IMR-90 (cell line): ENCODE measurements at regions not wholly inside any gene's neighbourhood (a gene's known extent, or its start where the extent isn't known, plus 50 kb on each side); places are given as distances from the start of the nearest gene placed in this dataset.

ENCODE experiments used
- ATAC-seq: fragments of 200-7000 bp; cut with Tn5 transposase; 2 replicates; pipeline ENCODE4 v1.9.1; 2020; ENCODE audit warnings: low read depth, mild to moderate bottlenecking, moderate library complexity
- BruUV-seq: library from RNA; stranded (reverse); fragments of 400-500 nt; replicated peaks from 2 replicates; lab custom pipeline; 2021; lab: Mats Ljungman, UMichigan
- CTCF ChIA-PET: fragments of 300-600 bp; formaldehyde crosslinking; extraction: SDS; loops from one replicate; lab custom pipeline; 2021; ENCODE audit warnings: antibody characterized with exemption; lab: Yijun Ruan, JAX
- POLR2A ChIA-PET: fragments of 300-600 bp; sonication (Branson Sonifier 250); formaldehyde crosslinking; loops from one replicate; lab custom pipeline; 2022; ENCODE audit warnings: antibody characterized with exemption; ENCODE audit not compliant: unreplicated experiment; lab: Charles Lee
- DNase-seq: peaks from one replicate; pipeline ENCODE4 v3.0.0; 2013
- H2AFZ ChIP-seq: replicated peaks from 2 replicates; pipeline ENCODE3; 2013; ENCODE audit warnings: low read length, mild to moderate bottlenecking; ENCODE audit not compliant: poor library complexity
- H2AK5ac ChIP-seq: 2 replicates; pipeline ENCODE4 v1.6.1; 2013; ENCODE audit warnings: low read depth, low read length, inconsistent platforms
- H2AK9ac ChIP-seq: replicated peaks from 2 replicates; pipeline ENCODE3; 2013; ENCODE audit warnings: mild to moderate bottlenecking, low read depth, low read length, moderate library complexity; ENCODE audit not compliant: poor library complexity
- H2BK120ac ChIP-seq: 2 replicates; pipeline ENCODE4 v1.6.1; 2013; ENCODE audit warnings: low read depth, low read length, inconsistent platforms
- H2BK15ac ChIP-seq: 3 replicates; pipeline ENCODE4 v1.6.1; 2013; ENCODE audit warnings: low read depth, low read length, inconsistent platforms
- H2BK20ac ChIP-seq: 2 replicates; pipeline ENCODE4 v1.6.1; 2013; ENCODE audit warnings: low read depth, mild to moderate bottlenecking, inconsistent platforms, low read length, moderate library complexity
- H2BK5ac ChIP-seq: 2 replicates; pipeline ENCODE4 v1.6.1; 2013; ENCODE audit warnings: mild to moderate bottlenecking, low read depth, low read length, inconsistent platforms; ENCODE audit not compliant: poor library complexity, severe bottlenecking
- H3K14ac ChIP-seq: replicated peaks from 2 replicates; pipeline ENCODE4 v1.6.1; 2013; ENCODE audit warnings: low read depth, low read length, inconsistent platforms
- H3K18ac ChIP-seq: 2 replicates; pipeline ENCODE4 v1.6.1; 2013; ENCODE audit warnings: low read depth, low read length, control low read depth
- H3K23ac ChIP-seq: 2 replicates; pipeline ENCODE4 v1.6.1; 2013; ENCODE audit warnings: low read depth, low read length, inconsistent platforms
- H3K27ac ChIP-seq: 2 replicates; pipeline ENCODE4 v1.5.1; 2013; ENCODE audit warnings: mild to moderate bottlenecking, control low read depth, low read length; ENCODE audit not compliant: insufficient read depth
- H3K27me3 ChIP-seq: 2 replicates; pipeline ENCODE4 v1.6.1; 2013; ENCODE audit warnings: low read length; ENCODE audit not compliant: control insufficient read depth, insufficient read depth
- H3K36me3 ChIP-seq: 2 replicates; pipeline ENCODE4 v1.6.1; 2013; ENCODE audit warnings: low read length, mixed read lengths; ENCODE audit not compliant: control insufficient read depth, insufficient read depth
- H3K4ac ChIP-seq: 2 replicates; pipeline ENCODE4 v1.6.1; 2013; ENCODE audit warnings: low read depth, low read length, inconsistent platforms
- H3K4me1 ChIP-seq: 2 replicates; pipeline ENCODE4 v1.6.1; 2013; ENCODE audit warnings: low read length, mixed read lengths; ENCODE audit not compliant: control insufficient read depth, insufficient read depth
- H3K4me2 ChIP-seq: 2 replicates; pipeline ENCODE4 v1.6.1; 2013; ENCODE audit warnings: low read depth, mild to moderate bottlenecking, control low read depth, low read length, moderate library complexity
- H3K4me3 ChIP-seq: 2 replicates; pipeline ENCODE4 v1.5.1; 2013; ENCODE audit warnings: low read depth, mild to moderate bottlenecking, control low read depth, low read length, moderate library complexity; ENCODE audit not compliant: insufficient read depth
- H3K56ac ChIP-seq: 2 replicates; pipeline ENCODE4 v1.6.1; 2013; ENCODE audit warnings: low read length, inconsistent platforms; ENCODE audit not compliant: insufficient read depth; ENCODE audit errors: extremely low read depth
- H3K79me1 ChIP-seq, 2 experiments: 2 replicates each; pipeline ENCODE4 v1.6.1; 2013; ENCODE audit warnings: low read length in 2 of 2, inconsistent platforms in 1 of 2, low read depth in 1 of 2
- H3K9ac ChIP-seq: 2 replicates; pipeline ENCODE4 v1.6.1; 2013; ENCODE audit warnings: low read depth, low read length, control low read depth
- H3K9me1 ChIP-seq: 2 replicates; pipeline ENCODE4 v1.6.1; 2013; ENCODE audit warnings: low read length, inconsistent platforms; ENCODE audit not compliant: insufficient read depth
- H3K9me3 ChIP-seq: 2 replicates; pipeline ENCODE4 v1.6.1; 2013; ENCODE audit warnings: low read length; ENCODE audit not compliant: control insufficient read depth, insufficient read depth
- H4K20me1 ChIP-seq: 2 replicates; pipeline ENCODE4 v1.6.1; 2013; ENCODE audit warnings: low read length, inconsistent platforms; ENCODE audit not compliant: insufficient read depth
- H4K5ac ChIP-seq: 2 replicates; pipeline ENCODE4 v1.6.1; 2013; ENCODE audit warnings: mild to moderate bottlenecking, low read depth, low read length, control low read depth
- H4K8ac ChIP-seq, 2 experiments: 2 replicates each; pipeline ENCODE4 v1.6.1; 2013; ENCODE audit warnings: low read depth in 2 of 2, low read length in 2 of 2, control low read depth in 1 of 2, inconsistent platforms in 1 of 2
- H4K91ac ChIP-seq: 2 replicates; pipeline ENCODE4 v1.6.1; 2013; ENCODE audit warnings: low read depth, low read length, inconsistent platforms; ENCODE audit not compliant: insufficient read depth
- CEBPB ChIP-seq: IDR thresholded peaks from 2 replicates; pipeline ENCODE4 v1.6.1; 2012; ENCODE audit warnings: low read depth, low read length, improper control_type of control experiment
- CHD1 ChIP-seq: IDR thresholded peaks from 2 replicates; pipeline ENCODE4 v1.6.1; 2012; ENCODE audit warnings: low read depth, low read length, improper control_type of control experiment
- ELK1 ChIP-seq: fragments of 150-350 bp; IDR thresholded peaks from 2 replicates; pipeline ENCODE4 v1.6.1; 2016; ENCODE audit warnings: low read depth, mild to moderate bottlenecking, low read length, moderate library complexity, borderline replicate concordance
- FOS ChIP-seq: fragments of 150-350 bp; IDR thresholded peaks from 2 replicates; pipeline ENCODE4 v1.6.1; 2016; ENCODE audit warnings: low read depth, low read length
- MAFK ChIP-seq: IDR thresholded peaks from 2 replicates; pipeline ENCODE4 v1.6.1; 2012; ENCODE audit warnings: low read depth, low read length, improper control_type of control experiment
- MXI1 ChIP-seq: IDR thresholded peaks from 2 replicates; pipeline ENCODE4 v1.6.1; 2012; ENCODE audit warnings: low read depth, mild to moderate bottlenecking, low read length, moderate library complexity, borderline replicate concordance
- NFE2L2 ChIP-seq: fragments of 150-350 bp; IDR thresholded peaks from 2 replicates; pipeline ENCODE4 v1.6.1; 2016; ENCODE audit warnings: low read depth, mild to moderate bottlenecking, low read length
- RAD21 ChIP-seq: IDR thresholded peaks from 2 replicates; pipeline ENCODE4 v1.6.1; 2012; ENCODE audit warnings: low read length, improper control_type of control experiment
- RFX5 ChIP-seq: IDR thresholded peaks from 2 replicates; pipeline ENCODE4 v1.8.0; 2012; ENCODE audit warnings: low read depth, mild to moderate bottlenecking, low read length, moderate library complexity
- SMC3 ChIP-seq: fragments of 150-350 bp; IDR thresholded peaks from 2 replicates; pipeline ENCODE4 v1.6.1; 2016; ENCODE audit warnings: low read depth, mild to moderate bottlenecking, antibody characterized with exemption, low read length, moderate library complexity
- dilution Hi-C: fragments of 300-500 bp; cut with HindIII; formaldehyde crosslinking; loops from one replicate; pipeline ENCODE4 v1.14.3; 2018; ENCODE audit warnings: low sequenced_read_pairs; ENCODE audit not compliant: unreplicated experiment
- in situ Hi-C: fragments of 300-500 bp; cut with MboI; formaldehyde crosslinking; loops from 3 replicates; pipeline ENCODE4 v1.14.3; 2019; ENCODE audit warnings: low sequenced_read_pairs, inconsistent platforms, mixed read lengths
- intact Hi-C: fragments of 100-400 bp; cut with micrococcal nuclease; formaldehyde crosslinking; loops from 2 replicates; pipeline ENCODE4 v1.10.0; 2022

- Histone ChIP-seq H3K4ac (no peak overlapping the region), H3K9me1 (peaks cover 8% of the 10 kb centered on the region; the same call in 1 of the 2 replicates), H3K4me3 (no peak overlapping the region), H4K5ac (no peak overlapping the region), H3K79me1 (no peaks in the 10 kb centered on the region), H4K91ac (no peak overlapping the region), H3K27me3 (peaks cover 12% of the 10 kb centered on the region), H2BK5ac (no peak overlapping the region), H2AK9ac (no peak overlapping the region), H3K23ac (no peak overlapping the region), H2BK15ac (no peak overlapping the region), H3K36me3 (no peaks in the 10 kb centered on the region), H3K56ac (no peak overlapping the region), H2AK5ac (no peak overlapping the region), H2BK120ac (no peak overlapping the region), H3K9ac (no peak overlapping the region), H2BK20ac (no peak overlapping the region), H4K20me1 (no peaks in the 10 kb centered on the region), H3K18ac (no peak overlapping the region), H3K4me1 (peaks cover 4% of the 10 kb centered on the region), H3K14ac (no peak overlapping the region), H2AFZ (no peak overlapping the region), H3K9me3 (no peaks in the 10 kb centered on the region), H3K4me2 (no peak overlapping the region), H3K27ac (no peak overlapping the region), H4K8ac (no peak overlapping the region)
- ATAC-seq (no peak), DNase-seq (no peak)
- TF ChIP-seq MAFK = no peak
- no peak for TF ChIP-seq FOS
- TF ChIP-seq SMC3 = no peak
- no peak for TF ChIP-seq MXI1
- no peak for TF ChIP-seq ELK1
- no peak for TF ChIP-seq CEBPB
- TF ChIP-seq RFX5 = no peak
- TF ChIP-seq NFE2L2 = no peak
- no peak for TF ChIP-seq RAD21
- no peak for TF ChIP-seq CHD1
- no TSS peak for BruUV-seq
- dilution Hi-C loops = no loop called here
- ChIA-PET CTCF (no interaction called here), POLR2A (no interaction called here)
- in situ Hi-C loops = no loop called here
- intact Hi-C loops = no loop called here
These were observed 52.7 kb upstream of the ARL15 start for GRCh38 chr5:54362992-54363625.
